SU-DHL-6 (cell line): ENCODE measurements at regions not wholly inside any gene's neighbourhood (a gene's known extent, or its start where the extent isn't known, plus 50 kb on each side); places are given as distances from the start of the nearest gene placed in this dataset.

ENCODE experiments used
- H2AFZ ChIP-seq: fragments of 200-600 bp; sonication (generic); 2 replicates; pipeline ENCODE4 v1.6.1; 2014; ENCODE audit warnings: low read depth, mild to moderate bottlenecking, moderate library complexity, mixed read lengths, antibody characterized with exemption, low read length; ENCODE audit not compliant: severe bottlenecking
- H3F3A ChIP-seq: fragments of 200-600 bp; shearing (Covaris generic); 2 replicates; pipeline ENCODE4 v1.6.0; 2016; ENCODE audit warnings: antibody characterized with exemption, mild to moderate bottlenecking; ENCODE audit not compliant: insufficient read depth
- H3K27ac ChIP-seq: fragments of 200-600 bp; sonication (generic); 2 replicates; pipeline ENCODE4 v1.5.1; 2016; ENCODE audit warnings: low read depth, mild to moderate bottlenecking, low read length, moderate library complexity, mixed read lengths
- H3K27me3 ChIP-seq: fragments of 200-600 bp; sonication (generic), shearing (Covaris generic); 2 replicates; pipeline ENCODE4 v1.6.0; 2014; ENCODE audit warnings: mild to moderate bottlenecking, low read length
- H3K36me3 ChIP-seq: fragments of 200-600 bp; sonication (generic); 2 replicates; pipeline ENCODE4 v1.6.1; 2014; ENCODE audit warnings: mild to moderate bottlenecking, low read length, mixed read lengths
- H3K4me2 ChIP-seq: fragments of 300-600, 200-600 bp; shearing (Covaris generic), sonication (generic); 2 replicates; pipeline ENCODE4 v1.6.0; 2014; ENCODE audit warnings: low read length, low read depth, mild to moderate bottlenecking; ENCODE audit not compliant: poor library complexity, severe bottlenecking
- H3K4me3 ChIP-seq: fragments of 200-600 bp; sonication (generic); 2 replicates; pipeline ENCODE4 v1.5.1; 2014; ENCODE audit warnings: antibody characterized with exemption, low read length, mild to moderate bottlenecking, mixed read lengths; ENCODE audit not compliant: insufficient read depth, poor library complexity, severe bottlenecking
- H3K79me2 ChIP-seq: fragments of 200-600 bp; sonication (generic); 2 replicates; pipeline ENCODE4 v1.6.1; 2014; ENCODE audit warnings: mild to moderate bottlenecking, low read length, moderate library complexity; ENCODE audit not compliant: insufficient read depth
- H3K9ac ChIP-seq: fragments of 200-600 bp; sonication (generic); 2 replicates; pipeline ENCODE4 v1.7.0; 2014; ENCODE audit warnings: mild to moderate bottlenecking, low read length
- H3K9me2 ChIP-seq: fragments of 200-600 bp; sonication (generic); replicated peaks from 2 replicates; pipeline ENCODE4 v1.6.1; 2014; ENCODE audit warnings: low read length; ENCODE audit not compliant: insufficient read depth
- H3K9me3 ChIP-seq: fragments of 200-600 bp; sonication (generic); 2 replicates; pipeline ENCODE4 v1.6.1; 2014; ENCODE audit warnings: low read length, mixed read lengths; ENCODE audit not compliant: insufficient read depth
- H4K20me1 ChIP-seq: fragments of 200-600 bp; sonication (generic); 2 replicates; pipeline ENCODE4 v1.6.1; 2014; ENCODE audit warnings: low read depth, mild to moderate bottlenecking, antibody characterized with exemption, low read length, moderate library complexity, mixed read lengths
- CTCF ChIP-seq: fragments of 200-600 bp; sonication (generic); IDR thresholded peaks from one replicate; pipeline ENCODE4 v1.5.1; 2017; ENCODE audit warnings: antibody characterized with exemption, mild to moderate bottlenecking, low read length, moderate library complexity; ENCODE audit not compliant: insufficient read depth, poor library complexity, severe bottlenecking
- EZH2phosphoT487 ChIP-seq: fragments of 200-600 bp; sonication (generic), shearing (Covaris generic); conservative IDR thresholded peaks from 2 replicates; pipeline ENCODE4 v1.6.1; 2018; ENCODE audit warnings: mild to moderate bottlenecking, antibody characterized with exemption, low read length, moderate library complexity, mixed read lengths

DNA sequence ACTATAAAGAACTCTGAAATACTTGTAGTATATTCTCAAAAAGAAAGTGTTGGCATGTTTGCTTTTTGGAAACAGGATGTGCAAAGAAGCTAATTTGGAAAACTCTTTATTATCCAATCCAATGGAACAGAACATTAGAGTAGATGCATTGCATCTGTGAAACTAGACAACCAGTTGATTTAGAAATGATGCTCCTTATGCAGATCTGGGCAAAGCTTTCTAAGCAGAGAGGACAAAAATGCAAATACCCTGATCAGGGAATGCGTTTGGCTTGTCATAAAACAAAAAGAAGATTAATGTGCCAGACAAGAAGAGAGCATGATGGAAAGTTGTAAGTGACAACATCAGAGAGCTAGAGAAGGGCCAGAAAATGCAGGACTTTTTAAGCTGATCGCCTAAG lies 142.3 kb downstream of the RCHY1 start:
- H2AFZ ChIP-seq, result no peak overlapping the region
- no peak overlapping the region for H3K27ac ChIP-seq
- no peaks in the 10 kb centered on the region for H4K20me1 ChIP-seq
- no peaks in the 10 kb centered on the region for H3K9me2 ChIP-seq
- no peaks in the 10 kb centered on the region for H3F3A ChIP-seq
- H3K27me3 ChIP-seq, result no peaks in the 10 kb centered on the region
- H3K9me3 ChIP-seq, result no peaks in the 10 kb centered on the region
- no peaks in the 10 kb centered on the region for H3K79me2 ChIP-seq
- TF ChIP-seq EZH2phosphoT487, result no peak
- TF ChIP-seq CTCF, result no peak
- no peak overlapping the region for H3K4me2 ChIP-seq
- no peak overlapping the region for H3K4me3 ChIP-seq
- no peak overlapping the region for H3K9ac ChIP-seq
- no peaks in the 10 kb centered on the region for H3K36me3 ChIP-seq

DNA sequence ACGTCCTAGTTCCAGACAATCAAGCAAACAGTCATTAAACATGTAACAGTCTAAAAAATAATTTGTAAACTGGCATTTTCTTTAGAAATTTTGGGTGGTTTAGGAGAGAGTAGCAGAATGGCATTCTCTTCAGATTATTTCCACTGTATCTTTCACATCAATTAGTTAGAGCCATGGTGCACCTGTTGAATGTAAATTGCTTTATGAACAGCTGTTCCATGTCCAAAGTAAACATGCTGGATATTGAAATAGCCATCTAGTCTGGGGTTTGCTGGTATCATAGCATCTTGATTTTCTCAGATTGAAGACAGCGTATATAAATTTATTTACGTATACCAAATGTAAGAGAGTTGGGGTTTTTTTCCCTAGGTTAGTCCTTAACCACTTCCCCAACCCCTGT lies 143.6 kb downstream of the RCHY1 start:
- Histone ChIP-seq H3K4me2 (no peak overlapping the region), H3K4me3 (no peak overlapping the region), H3K36me3 (no peaks in the 10 kb centered on the region), H3K27me3 (no peaks in the 10 kb centered on the region), H3F3A (no peaks in the 10 kb centered on the region), H2AFZ (no peak overlapping the region), H3K9me2 (no peaks in the 10 kb centered on the region), H3K9ac (no peak overlapping the region), H3K79me2 (no peaks in the 10 kb centered on the region), H4K20me1 (no peaks in the 10 kb centered on the region), H3K9me3 (no peaks in the 10 kb centered on the region), H3K27ac (no peak overlapping the region)
- TF ChIP-seq CTCF (no peak), EZH2phosphoT487 (no peak)

DNA sequence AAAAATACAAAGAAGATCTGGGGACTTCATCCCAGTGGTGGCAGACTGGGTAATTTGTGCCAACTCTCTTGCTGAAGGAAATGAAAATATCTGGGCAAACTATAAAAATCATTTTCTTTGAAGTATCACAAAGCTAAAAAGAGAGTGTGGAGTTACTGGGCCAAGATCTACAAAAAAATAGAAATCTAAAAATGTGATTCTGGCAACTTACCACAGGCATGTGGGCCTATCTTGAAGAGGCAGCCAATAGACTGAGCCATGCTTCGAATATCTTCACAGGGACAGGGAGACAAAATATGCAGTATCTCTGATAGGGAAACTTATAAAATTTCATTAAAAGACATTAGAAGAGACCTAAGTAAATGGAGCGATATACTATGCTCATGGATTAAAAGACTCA lies 168.8 kb downstream of the RCHY1 start:
- Histone ChIP-seq H3F3A (no peaks in the 10 kb centered on the region), H3K36me3 (no peaks in the 10 kb centered on the region), H3K9ac (no peak overlapping the region), H3K79me2 (no peaks in the 10 kb centered on the region), H2AFZ (no peak overlapping the region), H3K9me3 (no peaks in the 10 kb centered on the region), H3K9me2 (no peaks in the 10 kb centered on the region), H3K4me2 (no peak overlapping the region), H3K27ac (no peak overlapping the region), H4K20me1 (no peaks in the 10 kb centered on the region), H3K27me3 (no peaks in the 10 kb centered on the region), H3K4me3 (no peak overlapping the region)
- TF ChIP-seq EZH2phosphoT487 (no peak), CTCF (no peak)

DNA sequence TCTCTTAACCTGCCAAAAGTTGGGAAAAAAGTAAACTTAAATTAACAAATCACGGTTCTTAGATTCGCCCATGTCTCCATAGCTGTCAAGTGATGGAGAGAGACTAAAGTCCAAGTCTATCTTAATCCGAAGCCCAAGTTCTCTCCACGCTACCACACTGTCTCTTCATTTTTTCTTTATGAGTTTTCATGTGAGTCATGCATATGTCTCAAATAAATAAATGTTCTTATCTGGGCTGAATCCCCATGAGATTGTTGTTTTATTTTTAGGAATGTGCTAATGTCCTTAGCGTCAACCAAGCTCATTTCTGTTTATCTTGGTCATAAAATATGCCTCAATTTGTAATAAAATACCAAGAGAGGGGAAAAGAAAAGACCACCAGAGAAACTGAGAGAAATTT lies 169.3 kb downstream of the RCHY1 start:
- Histone ChIP-seq H3K36me3 (no peaks in the 10 kb centered on the region), H3K27me3 (no peaks in the 10 kb centered on the region), H3K9me3 (no peaks in the 10 kb centered on the region), H4K20me1 (no peaks in the 10 kb centered on the region), H3K27ac (no peak overlapping the region), H3K4me3 (no peak overlapping the region), H3K4me2 (no peak overlapping the region), H2AFZ (no peak overlapping the region), H3F3A (no peaks in the 10 kb centered on the region), H3K9me2 (no peaks in the 10 kb centered on the region), H3K9ac (no peak overlapping the region), H3K79me2 (no peaks in the 10 kb centered on the region)
- TF ChIP-seq EZH2phosphoT487 (no peak), CTCF (no peak)
